ENCODE measurements at regions not wholly inside any gene's neighbourhood (a gene's known extent, or its start where the extent isn't known, plus 50 kb on each side); places are given as distances from the start of the nearest gene placed in this dataset.

- TF ChIP-seq CREB1 (IDR thresholded peaks at IDR 0.05; ENCODE audit: low read depth): no peak
- TF ChIP-seq RAD21 (IDR thresholded peaks at IDR 0.05; ENCODE audit: low read depth): no peak
- TF ChIP-seq CEBPB (IDR thresholded peaks at IDR 0.05): no peak
- no peak for TF ChIP-seq EP300 (IDR thresholded peaks at IDR 0.05; ENCODE audit: borderline replicate concordance)
- no peak for TF ChIP-seq ZBTB7A (IDR thresholded peaks at IDR 0.05; ENCODE audit: low read depth)
- TF ChIP-seq TAF1 (IDR thresholded peaks at IDR 0.05; ENCODE audit: low read depth): no peak
- no peak for TF ChIP-seq EGR1 (IDR thresholded peaks at IDR 0.05)
- TF ChIP-seq TEAD4 (IDR thresholded peaks at IDR 0.05): no peak
- TF ChIP-seq NFIC (IDR thresholded peaks at IDR 0.05): no peak
- TF ChIP-seq FOXM1 (IDR thresholded peaks at IDR 0.05; ENCODE audit: borderline replicate concordance, low read depth): no peak
Observed at GRCh38 chr14:99033951-99034350, 238.0 kb downstream of the BCL11B start.

- TF ChIP-seq USF1 (IDR thresholded peaks at IDR 0.05) (no peak), REST (IDR thresholded peaks at IDR 0.05; ENCODE audit: low read depth) (no peak), RAD21 (IDR thresholded peaks at IDR 0.05; ENCODE audit: low read depth) (no peak), CEBPB (IDR thresholded peaks at IDR 0.05) (no peak), CREB1 (IDR thresholded peaks at IDR 0.05; ENCODE audit: low read depth) (no peak), FOXM1 (IDR thresholded peaks at IDR 0.05; ENCODE audit: borderline replicate concordance, low read depth) (no peak), EGR1 (IDR thresholded peaks at IDR 0.05) (no peak), TCF12 (IDR thresholded peaks at IDR 0.05; ENCODE audit: low read depth) (no peak), TEAD4 (IDR thresholded peaks at IDR 0.05) (no peak), YY1 (IDR thresholded peaks at IDR 0.05; ENCODE audit: low read depth) (no peak), TAF1 (IDR thresholded peaks at IDR 0.05; ENCODE audit: low read depth) (no peak), EP300 (IDR thresholded peaks at IDR 0.05; ENCODE audit: borderline replicate concordance) (no peak), NFIC (IDR thresholded peaks at IDR 0.05) (no peak), ZBTB7A (IDR thresholded peaks at IDR 0.05; ENCODE audit: low read depth) (no peak), MAX (IDR thresholded peaks at IDR 0.05) (no peak)
Observed at GRCh38 chr14:99034711-99035171, 237.3 kb downstream of the BCL11B start.

GRCh38 chr14:99035268-99035667 lies 236.7 kb downstream of the BCL11B start:
- TF ChIP-seq TCF12 (IDR thresholded peaks at IDR 0.05; ENCODE audit: low read depth) (no peak), YY1 (IDR thresholded peaks at IDR 0.05; ENCODE audit: low read depth) (no peak), EGR1 (IDR thresholded peaks at IDR 0.05) (no peak), NFIC (IDR thresholded peaks at IDR 0.05) (no peak), TAF1 (IDR thresholded peaks at IDR 0.05; ENCODE audit: low read depth) (no peak), CREB1 (IDR thresholded peaks at IDR 0.05; ENCODE audit: low read depth) (no peak), RAD21 (IDR thresholded peaks at IDR 0.05; ENCODE audit: low read depth) (no peak), MAX (IDR thresholded peaks at IDR 0.05) (no peak)

GRCh38 chr14:99035712-99036610 lies 236.0 kb downstream of the BCL11B start:
- TF ChIP-seq ZBTB7A (IDR thresholded peaks at IDR 0.05; ENCODE audit: low read depth) (no peak), MAX (IDR thresholded peaks at IDR 0.05) (peak; percentile 54; the same call in 1 of the 2 replicates), TEAD4 (IDR thresholded peaks at IDR 0.05) (peak; percentile 59)

GRCh38 chr14:99036611-99037293 lies 235.2 kb downstream of the BCL11B start:
- TF ChIP-seq CEBPB (IDR thresholded peaks at IDR 0.05): no peak
- no peak for TF ChIP-seq TCF12 (IDR thresholded peaks at IDR 0.05; ENCODE audit: low read depth)
- TF ChIP-seq EP300 (IDR thresholded peaks at IDR 0.05; ENCODE audit: borderline replicate concordance): no peak
- TF ChIP-seq RAD21 (IDR thresholded peaks at IDR 0.05; ENCODE audit: low read depth): no peak
- no peak for TF ChIP-seq FOXM1 (IDR thresholded peaks at IDR 0.05; ENCODE audit: borderline replicate concordance, low read depth)
- no peak for TF ChIP-seq MAX (IDR thresholded peaks at IDR 0.05)
- TF ChIP-seq REST (IDR thresholded peaks at IDR 0.05; ENCODE audit: low read depth): no peak
